SK-N-DZ (cell line): ENCODE measurements at regions not wholly inside any gene's neighbourhood (a gene's known extent, or its start where the extent isn't known, plus 50 kb on each side); places are given as distances from the start of the nearest gene placed in this dataset.
A peak's percentile ranks its signal among the peaks of the same experiment; 100 is the strongest.

Source experiments
- DNase-seq: peaks from one replicate; pipeline ENCODE4 v3.0.0-alpha.2; 2015; ENCODE audit warnings: low spot score

DNA sequence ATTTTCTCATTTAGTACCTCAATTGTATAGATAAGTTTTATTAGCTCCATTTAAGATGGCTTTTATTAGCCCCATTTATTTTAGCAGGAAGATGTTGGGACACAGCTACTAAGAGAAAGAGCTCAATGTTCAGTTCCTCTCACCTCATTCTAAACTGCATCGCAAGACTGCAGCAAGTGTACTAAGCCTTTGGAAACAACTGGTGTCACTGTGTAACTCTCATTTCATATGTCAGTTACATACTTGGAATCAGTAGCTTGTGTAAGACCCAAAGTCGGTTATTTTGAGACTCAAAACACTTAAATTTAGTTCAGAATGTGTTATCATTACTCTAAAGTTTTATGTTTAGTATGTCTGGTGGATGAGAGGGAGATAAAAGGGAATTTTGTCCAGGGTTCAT lies 482.9 kb downstream of the BMP2 start:
- no peak for DNase-seq

DNA sequence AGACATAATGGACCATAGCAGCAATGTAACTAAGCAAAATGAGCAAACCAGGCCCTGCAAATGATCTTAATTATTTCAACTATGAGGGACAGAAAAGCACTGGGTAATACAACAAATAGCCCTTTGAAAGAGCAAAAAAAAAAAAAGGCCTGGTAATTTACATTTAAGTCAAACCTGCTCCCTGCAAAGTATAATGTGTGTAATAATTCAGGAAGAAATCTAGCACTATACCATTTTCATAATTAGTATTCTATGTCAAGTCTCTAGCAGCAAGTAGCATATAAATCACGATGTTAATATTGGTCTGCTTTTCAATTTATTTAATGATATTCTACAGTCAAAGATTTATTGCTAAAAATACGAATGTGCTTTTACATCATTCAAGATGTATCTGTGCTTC lies 489.6 kb downstream of the BMP2 start:
- DNase-seq, result no peak

DNA sequence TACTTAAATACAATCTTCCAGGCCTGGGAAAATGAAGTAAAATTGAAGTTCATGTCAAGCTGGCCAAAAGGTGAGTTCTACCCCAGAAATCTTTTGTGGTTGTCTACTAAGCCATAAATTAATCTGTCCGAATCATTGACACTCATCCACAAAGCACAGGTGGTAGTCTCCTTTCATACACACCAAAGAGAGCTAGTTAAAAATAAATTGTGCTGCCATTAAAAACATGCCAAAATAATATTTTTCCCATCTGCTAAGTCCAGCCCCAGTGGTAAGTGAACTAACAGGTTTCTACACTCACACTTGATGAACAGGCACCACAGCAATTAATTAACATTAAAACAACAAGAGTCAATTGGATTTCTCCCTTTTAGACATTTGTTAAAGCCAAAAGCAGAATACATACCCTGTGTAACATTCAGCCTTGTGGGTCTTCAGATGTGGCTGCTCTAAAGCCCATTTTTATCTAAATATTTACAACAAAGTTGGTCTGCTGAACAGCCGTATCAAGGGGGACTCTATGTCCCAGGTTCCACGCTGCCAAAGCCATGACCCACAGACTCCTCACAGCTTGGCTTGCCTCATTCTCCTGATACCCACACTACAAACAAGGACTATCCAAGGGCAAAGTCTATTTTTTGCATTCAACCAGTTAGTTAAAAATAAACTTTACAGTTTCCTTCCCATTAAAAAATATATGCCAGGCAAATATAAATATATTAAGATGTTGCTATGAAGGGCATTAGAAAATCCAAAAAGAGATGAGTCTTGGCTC lies 490.4 kb downstream of the BMP2 start:
- no peak for DNase-seq

DNA sequence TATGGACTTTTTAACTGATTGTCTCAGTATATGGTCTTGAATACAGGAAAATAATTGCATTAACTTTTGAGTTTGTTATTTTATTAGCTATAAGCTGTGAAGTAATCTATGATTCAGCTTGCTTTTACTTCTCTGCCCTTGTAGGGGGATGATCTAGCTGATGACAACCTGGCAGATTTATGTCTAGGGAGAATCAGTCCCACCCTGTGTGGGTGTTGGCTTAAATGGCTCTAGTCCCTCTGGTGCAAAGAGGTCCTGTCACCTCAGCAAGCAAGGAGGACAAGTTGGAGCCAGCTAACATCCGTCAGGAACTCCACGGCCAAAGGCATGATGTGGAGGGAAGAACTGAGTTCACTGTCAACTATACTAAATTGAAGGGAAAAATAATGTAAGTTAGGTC lies 495.3 kb downstream of the BMP2 start:
- DNase-seq, result no peak

DNA sequence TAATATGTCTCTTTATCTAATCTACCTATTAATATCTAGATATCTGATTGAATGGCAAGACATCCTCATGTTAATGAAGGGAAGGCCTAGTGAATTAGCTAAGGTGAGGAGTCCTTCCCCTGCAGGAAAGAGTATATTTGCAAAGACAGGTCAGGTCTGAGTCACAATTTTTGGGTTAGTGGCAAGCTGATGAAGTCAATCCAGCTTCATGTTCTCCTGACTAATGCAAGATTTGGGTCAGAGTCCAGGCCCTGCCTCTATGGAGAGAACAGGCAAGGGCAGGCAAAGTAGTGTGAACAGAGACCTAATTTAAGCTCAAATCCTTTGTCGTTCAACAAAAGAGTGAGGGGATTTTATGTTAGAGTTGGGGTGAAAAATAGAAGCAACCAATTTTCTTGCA lies 496.7 kb downstream of the BMP2 start:
- no peak for DNase-seq

DNA sequence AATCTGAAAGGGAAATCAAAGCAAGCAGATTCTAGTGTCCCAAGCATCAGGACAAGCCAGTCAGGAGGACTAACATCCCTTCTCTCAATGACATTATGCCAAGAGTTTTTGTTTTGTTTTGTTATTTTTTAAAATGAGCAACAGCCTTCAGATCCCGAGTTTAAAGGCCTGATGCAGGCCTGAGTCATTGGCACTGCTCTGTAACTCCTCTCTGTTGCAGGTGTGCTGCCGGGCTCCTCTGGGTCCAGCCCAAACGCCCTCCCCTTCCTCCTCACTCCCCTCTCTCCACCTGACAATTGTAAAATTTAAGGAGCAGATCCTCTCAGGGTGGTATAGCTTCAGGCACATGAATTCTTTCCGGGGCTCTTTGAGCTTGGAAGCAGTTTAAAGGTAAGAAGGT lies 502.0 kb downstream of the BMP2 start:
- DNase-seq, result no peak

DNA sequence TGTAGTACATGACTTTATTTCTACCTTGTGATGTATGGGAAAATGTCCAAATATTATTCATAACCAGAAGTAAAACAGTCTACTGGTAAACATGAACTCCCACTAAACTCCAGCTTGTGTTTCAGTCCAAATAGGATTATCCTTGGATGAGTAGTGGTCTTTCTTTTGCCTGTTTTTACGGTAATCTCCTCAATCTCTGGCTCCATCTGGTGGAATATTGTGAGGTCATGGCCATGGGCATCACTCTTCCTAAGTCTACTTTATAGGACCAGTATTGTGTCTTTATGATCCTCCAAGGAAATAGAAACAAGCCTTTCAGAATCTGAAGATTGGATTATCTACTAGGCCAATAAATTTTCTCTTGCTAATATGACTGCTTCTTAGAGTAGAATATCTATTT lies 505.0 kb downstream of the BMP2 start:
- no peak for DNase-seq

DNA sequence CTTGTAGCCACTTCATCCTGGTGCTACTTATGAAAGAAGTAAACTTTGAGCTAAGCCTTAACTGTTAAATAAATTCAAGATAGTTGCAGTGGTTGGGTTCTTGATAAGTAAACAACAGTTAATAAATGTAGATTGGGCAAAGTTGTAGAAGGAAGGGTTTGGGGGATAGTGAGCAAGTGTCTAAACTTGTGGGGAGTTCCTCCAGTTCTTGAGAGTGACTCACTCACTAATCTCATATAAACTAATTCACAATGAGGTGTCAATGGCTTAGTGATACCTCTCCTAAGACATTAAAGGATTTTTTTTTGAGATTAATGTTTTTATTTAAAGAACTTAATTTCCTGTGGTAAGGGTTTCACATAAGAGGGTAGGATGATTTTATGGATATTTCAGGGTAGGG lies 507.4 kb downstream of the BMP2 start:
- no peak for DNase-seq

DNA sequence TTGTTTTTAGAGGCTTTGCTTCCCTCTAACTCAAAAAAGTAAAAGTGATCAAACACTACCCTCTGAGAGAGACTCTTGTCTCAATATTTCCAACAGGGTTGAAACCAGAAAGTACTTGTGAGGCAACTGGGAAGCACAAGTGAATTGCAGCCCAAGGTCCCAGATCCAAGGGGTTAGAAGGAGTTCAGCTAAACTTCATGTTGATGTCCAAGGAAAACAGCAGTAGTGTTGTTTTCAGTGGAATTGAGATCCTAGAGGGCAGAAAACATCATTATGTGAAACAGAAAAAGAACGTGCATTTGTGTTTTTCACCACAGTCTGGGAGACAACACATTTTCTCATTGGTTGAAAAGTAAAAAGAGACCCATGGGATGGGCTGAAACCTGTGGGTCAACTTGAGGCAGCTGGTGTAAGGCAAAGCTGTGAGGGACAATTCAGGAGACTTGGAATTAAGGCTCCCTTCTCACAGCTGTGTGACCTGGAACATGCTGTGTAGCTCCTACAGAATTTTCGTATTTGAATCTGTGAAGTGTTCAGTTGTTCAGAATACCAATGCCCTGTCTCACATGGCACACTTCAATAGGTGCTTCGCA lies 508.3 kb downstream of the BMP2 start:
- no peak for DNase-seq

DNA sequence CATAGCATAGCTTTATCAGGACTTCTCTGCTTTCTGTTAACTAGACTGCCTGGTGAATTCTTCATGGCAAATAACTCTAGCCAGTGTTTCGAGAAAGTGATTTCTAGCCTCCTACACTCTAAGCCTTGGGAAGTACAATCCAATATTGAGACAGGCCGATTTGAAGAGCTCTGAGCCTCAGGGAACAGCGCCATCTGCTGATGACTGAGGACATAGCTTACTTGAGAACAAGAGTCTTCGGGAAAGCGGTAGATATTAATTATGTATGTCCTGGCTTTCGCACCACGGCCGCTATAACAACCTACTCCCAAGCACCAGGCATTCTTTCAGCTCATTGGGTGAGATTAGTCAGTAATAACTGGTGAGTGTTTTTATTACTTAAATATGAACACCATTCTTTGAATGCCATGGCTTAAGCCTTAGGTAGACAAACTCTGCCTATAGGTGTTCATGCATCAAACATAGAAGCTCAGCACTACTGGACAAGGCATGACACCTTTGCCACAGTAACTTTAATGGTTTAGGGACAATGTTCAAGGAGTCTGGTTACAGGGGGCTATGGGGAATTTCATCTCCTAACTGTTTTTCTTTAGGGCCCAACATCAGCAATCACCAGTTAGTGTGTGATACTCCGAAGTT lies 518.6 kb downstream of the BMP2 start:
- DNase-seq, result peak; percentile 68

DNA sequence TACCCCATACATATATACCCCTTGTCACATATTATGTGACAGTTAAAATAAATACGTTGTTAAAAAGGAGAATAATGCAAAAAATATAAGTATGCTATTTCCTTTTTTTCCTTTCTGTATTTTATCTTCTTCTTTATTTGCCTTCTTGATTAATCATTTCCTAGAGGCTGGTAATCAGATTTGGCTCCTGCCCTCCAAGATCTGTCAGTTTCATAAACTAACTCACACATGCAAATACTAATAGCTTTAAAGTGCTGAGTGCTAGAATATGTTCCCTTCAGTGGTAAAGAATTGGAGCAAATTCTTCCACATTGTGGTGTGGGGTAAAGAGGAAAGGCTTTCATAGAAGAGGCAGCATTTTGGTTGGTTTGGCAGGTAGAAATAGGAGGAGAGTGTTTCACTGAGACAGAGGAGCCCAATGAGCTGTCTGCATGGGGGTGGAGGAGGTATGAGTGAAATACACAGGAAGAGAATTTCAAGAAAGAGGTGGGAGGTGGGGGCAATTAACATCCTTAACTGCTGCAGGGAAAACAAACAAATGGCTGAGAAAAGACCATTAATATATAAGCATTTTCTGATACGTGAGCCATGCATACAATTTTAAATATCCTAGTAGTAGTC lies 523.9 kb downstream of the BMP2 start:
- DNase-seq, result no peak

DNA sequence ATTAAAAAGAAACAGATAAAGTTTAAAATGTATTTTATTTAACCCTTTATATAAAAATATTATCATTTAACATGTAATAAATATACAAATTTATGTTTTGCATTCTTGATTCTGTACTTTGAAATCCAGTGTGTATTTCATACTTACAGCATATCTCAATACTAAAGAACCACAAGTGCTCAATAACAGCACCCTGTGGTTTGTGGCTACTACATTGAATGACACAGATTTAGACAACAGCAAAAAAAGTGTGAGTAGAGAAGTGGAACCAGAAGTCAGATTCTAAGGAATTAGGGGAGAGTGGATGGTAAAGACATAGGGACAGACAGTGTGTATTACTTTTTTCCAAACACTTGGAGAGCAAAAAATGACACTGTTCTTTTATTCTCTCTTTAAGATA lies 524.5 kb downstream of the BMP2 start:
- no peak for DNase-seq

DNA sequence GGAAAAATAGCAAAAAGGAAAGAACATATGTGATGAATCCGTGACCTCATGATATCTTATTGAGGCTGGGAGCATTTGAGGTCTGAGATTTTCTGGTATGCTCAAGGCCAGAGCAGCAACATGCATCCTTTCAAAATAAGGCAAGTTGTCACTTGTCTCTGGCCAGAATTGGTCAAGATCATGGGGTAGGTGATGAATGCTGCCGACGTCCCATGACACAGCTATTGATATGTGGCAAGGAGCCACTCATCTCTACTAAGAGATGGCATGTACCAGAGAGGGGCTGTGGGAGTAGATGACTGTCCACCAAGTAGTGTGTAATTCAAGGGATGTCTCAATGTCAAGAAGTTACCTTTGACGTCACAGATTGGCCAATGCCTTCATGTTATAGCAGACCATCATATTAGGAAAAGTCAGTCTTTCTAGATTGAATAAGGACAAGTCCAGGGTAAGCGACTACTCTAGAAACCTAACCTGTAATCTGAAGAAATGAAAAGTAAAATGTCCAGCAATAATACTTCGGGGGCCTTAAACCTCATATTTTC lies 527.4 kb downstream of the BMP2 start:
- no peak for DNase-seq

DNA sequence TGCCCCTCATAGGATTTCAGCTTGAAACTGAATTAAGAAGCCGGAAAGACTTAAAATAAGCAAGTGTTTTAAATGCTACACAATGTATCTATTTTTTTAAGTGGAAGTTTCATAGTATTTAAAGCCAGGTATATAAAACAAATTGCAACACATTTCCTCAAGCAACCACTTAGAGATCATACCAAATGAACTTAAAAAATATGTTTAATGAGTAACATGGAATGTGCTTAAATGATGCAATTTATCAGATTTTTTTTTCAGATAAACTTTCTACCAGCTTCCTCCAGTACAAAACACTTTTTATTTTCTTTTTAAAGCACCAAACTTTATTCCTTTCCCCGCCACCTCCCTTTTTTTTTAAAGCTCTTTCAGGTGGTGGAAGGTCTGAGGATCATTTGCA lies 534.3 kb downstream of the BMP2 start:
- DNase-seq, result no peak

DNA sequence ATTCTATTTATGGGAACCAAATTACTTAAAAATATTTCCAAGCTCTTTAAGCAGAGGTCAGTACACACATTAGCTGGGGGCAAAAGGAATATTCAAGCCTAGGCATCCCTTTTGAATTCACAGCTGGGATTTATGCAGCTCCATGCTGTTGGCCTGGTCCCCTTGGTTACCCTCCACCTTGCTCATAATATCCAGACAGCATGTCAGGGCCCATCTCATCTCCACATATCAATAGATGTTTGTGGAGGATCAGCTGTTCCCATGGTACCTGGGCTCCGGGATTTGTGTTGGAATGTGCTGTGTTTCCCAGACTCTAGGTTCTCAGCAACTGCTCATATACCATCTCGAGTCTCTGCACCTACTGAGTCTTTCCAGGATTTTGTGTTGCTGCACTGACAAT lies 534.8 kb downstream of the BMP2 start:
- no peak for DNase-seq

DNA sequence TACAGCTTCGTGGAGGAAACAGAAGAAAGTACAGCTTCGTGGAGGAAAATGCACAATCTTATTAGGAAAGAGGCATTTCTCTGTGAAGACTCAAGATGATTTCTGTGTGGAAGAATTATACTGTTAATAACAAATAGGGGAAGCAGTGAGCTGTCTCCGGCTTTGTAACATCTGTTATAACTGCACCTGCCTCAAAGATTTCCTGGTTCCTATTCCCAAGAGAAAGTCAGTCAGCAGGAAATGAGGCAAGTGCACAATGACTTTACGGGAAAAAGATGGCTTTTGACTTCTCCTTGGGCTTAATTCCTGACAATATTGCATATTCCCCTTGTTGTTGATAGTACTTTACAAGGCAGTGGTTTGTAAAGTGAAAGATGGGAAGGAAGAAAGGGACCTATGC lies 538.5 kb downstream of the BMP2 start:
- DNase-seq, result no peak

DNA sequence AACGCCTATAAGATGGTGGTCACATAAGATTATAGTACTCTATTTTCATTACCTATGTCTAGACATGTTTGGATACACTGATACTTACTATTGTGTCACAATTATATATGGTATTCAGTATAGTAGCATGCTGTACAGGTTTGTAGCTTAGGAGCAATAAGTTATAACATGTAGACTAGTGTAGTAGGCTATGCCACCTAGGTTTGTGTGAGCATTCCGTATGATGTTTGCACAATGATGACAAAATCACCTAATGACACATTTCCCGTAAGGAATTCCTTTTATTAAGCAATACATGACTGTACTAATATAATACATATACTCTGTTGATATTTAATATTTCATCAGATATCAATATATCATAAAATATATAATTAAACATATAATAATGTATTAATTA lies 540.7 kb downstream of the BMP2 start:
- DNase-seq, result no peak

DNA sequence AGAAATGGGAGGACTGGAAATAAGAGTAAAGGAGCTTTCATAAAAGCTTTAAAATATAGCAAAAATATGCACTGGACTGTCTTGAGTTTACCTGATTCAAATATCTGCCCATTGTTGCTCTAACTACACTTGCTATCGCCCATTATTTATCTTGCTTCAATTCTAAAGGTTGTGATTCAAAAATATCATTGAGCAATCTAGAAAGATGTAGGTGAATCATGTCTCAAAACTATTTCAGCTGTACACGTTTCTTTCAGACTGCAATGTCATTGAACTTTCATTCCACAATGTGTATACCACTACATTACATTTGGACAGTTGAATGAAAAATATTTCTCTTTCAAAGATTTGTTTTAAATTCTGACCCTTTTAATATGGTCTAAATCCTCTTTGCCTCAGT lies 545.6 kb downstream of the BMP2 start:
- no peak for DNase-seq

DNA sequence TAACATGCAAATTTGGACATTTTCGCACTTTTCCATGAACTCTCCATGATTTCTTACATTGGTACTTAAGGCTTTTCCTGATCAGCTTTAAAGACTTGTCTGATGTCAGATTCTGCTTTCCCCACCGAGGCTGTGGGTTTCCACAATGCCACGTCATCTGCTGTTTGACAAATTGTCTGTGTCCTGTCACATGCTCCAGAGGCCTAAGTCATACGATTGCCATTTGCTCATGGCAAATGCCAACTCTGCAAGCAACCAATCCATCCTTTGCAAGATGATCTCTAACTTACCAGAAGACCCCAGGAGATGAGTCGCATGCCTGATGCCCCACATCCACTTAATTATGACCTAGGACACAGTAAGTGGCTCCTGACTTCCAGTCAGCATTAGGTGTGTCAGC lies 556.5 kb downstream of the BMP2 start:
- no peak for DNase-seq

DNA sequence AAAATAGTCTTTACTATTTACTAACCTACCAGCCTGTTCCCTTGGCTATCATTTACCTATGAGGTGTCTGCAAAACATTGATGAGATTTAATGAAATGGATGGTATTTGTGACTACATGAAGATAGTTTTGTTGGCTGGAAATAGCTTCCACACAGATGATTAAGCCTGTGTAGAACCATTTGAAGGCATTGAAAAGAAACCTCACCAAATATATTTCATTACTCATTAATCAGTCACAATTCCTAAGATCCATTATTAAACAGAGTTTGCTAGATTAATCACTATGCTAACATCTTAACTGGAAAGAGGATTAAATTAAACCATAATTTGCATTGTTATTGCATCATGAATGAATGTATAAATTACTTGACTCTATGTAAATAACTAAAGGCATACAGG lies 560.3 kb downstream of the BMP2 start:
- DNase-seq, result no peak

DNA sequence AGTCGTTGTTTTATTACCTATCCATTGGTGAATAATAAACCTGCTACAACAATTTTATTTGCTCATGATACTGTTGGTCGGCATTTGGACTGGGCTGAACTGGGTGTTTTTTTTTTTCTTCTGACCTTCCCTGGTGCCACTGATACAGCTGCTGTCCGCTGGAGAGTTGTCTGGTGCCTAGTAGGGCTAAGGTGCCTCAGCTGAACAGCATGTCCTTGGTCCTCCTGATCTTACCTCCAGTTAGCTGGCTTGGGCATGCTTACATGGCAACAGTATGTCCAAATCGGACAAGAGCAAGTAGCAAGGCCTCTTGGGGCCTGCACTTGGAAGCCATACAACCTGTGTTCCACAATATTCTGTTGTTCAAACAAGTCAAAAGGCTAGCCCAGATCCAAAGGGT lies 563.4 kb downstream of the BMP2 start:
- no peak for DNase-seq

DNA sequence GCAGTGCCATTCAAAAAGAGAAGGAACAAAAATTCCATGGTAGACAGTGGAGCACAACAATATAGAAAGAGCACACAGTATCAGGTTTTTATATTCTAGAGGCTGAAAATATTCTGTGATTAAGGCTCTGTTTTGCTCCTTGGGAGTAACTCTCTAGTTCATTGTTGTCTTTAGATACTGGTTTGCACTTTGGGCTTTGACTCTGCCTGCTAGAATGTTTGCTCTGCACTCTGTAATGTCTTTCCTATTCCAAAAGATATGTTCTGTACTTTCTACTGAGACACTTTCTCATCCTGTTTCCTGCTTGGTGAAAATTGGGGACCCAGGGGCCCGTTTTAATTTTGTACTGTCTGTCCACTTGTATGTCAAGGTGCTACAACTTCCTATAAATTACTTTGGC lies 564.7 kb downstream of the BMP2 start:
- no peak for DNase-seq

DNA sequence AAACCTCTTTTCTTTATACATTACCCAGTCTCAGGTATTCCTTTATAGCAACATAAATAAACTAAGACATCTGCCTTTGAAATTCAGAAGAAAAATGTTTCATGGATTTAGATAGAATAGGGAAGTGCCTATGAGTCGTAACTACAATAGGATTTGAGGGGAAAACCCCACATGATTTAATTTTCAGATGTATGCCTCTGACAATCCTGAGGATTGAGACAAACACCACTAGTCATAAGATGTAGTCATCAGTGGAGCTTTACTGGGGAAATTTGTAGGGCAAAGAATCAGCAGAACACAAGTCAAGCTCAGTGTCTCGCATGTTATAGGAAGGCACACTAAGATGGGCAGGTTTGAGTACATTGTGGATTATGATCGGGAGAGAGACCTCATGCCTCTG lies 566.4 kb downstream of the BMP2 start:
- no peak for DNase-seq
